ENCODE measurements at regions not wholly inside any gene's neighbourhood (a gene's known extent, or its start where the extent isn't known, plus 50 kb on each side); places are given as distances from the start of the nearest gene placed in this dataset.

DNA sequence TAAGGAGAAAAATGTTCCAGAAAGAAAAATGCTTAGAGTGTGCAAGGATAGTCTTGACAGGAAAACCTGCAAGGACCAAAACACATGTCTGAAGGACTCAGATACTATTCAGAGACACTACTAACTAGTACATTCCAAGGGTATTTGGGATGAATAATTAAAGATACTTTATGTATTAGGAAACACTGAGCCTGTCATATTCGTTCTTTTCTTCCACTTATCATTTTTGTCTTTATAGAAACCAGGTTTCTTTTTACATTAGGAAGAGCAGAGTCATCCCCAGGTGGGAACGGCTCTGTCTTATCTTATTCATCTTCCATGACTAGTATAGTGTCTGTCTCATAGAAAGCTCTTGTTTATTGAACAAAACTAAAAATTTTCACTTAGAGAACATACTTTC, 296.2 kb upstream of the ESRRG start:
- H3K9me3 ChIP-seq (ENCODE audit: control insufficient read depth in 5 of 5, low read length in 5 of 5) = no peaks in the 10 kb centered on the region
- H3K4me3 ChIP-seq (ENCODE audit: low read depth in 1 of 5, low read length in 5 of 5) = no peak overlapping the region
- no peak overlapping the region for H3K27ac ChIP-seq (ENCODE audit: low read depth, low read length)
- H3K9ac ChIP-seq (ENCODE audit: low read length in 5 of 5) = no peak overlapping the region
- no peaks in the 10 kb centered on the region for H3K27me3 ChIP-seq (ENCODE audit: control insufficient read depth in 5 of 5, insufficient read depth in 4 of 5, low read length in 5 of 5)
- H3K36me3 ChIP-seq (ENCODE audit: control insufficient read depth in 5 of 5, insufficient read depth in 5 of 5, low read length in 5 of 5) = no peaks in the 10 kb centered on the region
- H3K4me1 ChIP-seq (ENCODE audit: control insufficient read depth in 5 of 5, insufficient read depth in 5 of 5, low read length in 5 of 5) = peaks cover 0 to 10% (median 4%) of the 10 kb centered on the region in 5 donors

DNA sequence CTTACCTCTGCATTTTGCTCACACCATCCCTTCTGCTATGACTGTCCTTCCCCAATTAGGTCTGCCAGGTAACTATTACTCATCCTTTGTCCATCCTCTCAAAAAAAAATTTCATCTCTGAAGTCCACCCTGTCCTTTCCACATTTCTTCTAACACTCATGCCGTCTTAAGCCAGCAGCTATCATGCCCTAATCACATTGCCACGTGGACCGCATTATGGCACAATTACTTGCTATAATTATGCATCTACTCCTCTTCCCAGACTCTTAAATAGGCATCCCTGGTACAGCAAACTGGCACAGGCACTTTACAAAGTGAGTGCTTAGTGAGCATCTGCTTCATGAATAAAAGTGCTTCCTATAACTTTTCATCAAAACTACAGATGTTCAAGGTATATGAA, 295.4 kb upstream of the ESRRG start:
- Histone ChIP-seq H3K27ac (ENCODE audit: low read depth, low read length) (no peak overlapping the region), H3K4me1 (ENCODE audit: control insufficient read depth in 5 of 5, insufficient read depth in 5 of 5, low read length in 5 of 5) (peaks cover 0 to 10% (median 4%) of the 10 kb centered on the region in 5 donors), H3K27me3 (ENCODE audit: control insufficient read depth in 5 of 5, insufficient read depth in 4 of 5, low read length in 5 of 5) (no peaks in the 10 kb centered on the region), H3K9me3 (ENCODE audit: control insufficient read depth in 5 of 5, low read length in 5 of 5) (no peaks in the 10 kb centered on the region), H3K4me3 (ENCODE audit: low read depth in 1 of 5, low read length in 5 of 5) (no peak overlapping the region), H3K36me3 (ENCODE audit: control insufficient read depth in 5 of 5, insufficient read depth in 5 of 5, low read length in 5 of 5) (no peaks in the 10 kb centered on the region), H3K9ac (ENCODE audit: low read length in 5 of 5) (no peak overlapping the region)

DNA sequence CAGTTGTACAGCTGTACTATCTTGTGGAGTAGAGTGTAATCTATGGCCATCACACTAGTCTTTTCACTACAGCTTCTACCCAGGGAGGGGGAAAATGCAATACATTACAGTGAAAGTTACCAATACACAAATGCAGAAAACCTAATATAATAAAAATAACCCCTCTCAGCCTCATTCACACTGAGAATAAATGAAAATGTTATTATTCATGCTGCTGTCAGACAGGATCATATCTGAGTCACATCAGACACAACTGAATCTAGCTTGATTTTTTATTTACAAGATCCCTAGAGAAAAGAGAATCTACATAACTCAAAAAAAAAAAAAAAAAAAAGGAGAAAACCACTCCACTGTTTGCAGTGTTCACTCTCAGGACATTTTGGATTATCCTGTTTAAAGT, 293.9 kb upstream of the ESRRG start:
- Histone ChIP-seq H3K27me3 (ENCODE audit: control insufficient read depth in 5 of 5, insufficient read depth in 4 of 5, low read length in 5 of 5) (no peaks in the 10 kb centered on the region), H3K9ac (ENCODE audit: low read length in 5 of 5) (no peak overlapping the region), H3K27ac (ENCODE audit: low read depth, low read length) (no peak overlapping the region), H3K36me3 (ENCODE audit: control insufficient read depth in 5 of 5, insufficient read depth in 5 of 5, low read length in 5 of 5) (no peaks in the 10 kb centered on the region), H3K4me3 (ENCODE audit: low read depth in 1 of 5, low read length in 5 of 5) (no peak overlapping the region), H3K4me1 (ENCODE audit: control insufficient read depth in 5 of 5, insufficient read depth in 5 of 5, low read length in 5 of 5) (peaks cover 0 to 10% (median 4%) of the 10 kb centered on the region in 5 donors), H3K9me3 (ENCODE audit: control insufficient read depth in 5 of 5, low read length in 5 of 5) (no peaks in the 10 kb centered on the region)

DNA sequence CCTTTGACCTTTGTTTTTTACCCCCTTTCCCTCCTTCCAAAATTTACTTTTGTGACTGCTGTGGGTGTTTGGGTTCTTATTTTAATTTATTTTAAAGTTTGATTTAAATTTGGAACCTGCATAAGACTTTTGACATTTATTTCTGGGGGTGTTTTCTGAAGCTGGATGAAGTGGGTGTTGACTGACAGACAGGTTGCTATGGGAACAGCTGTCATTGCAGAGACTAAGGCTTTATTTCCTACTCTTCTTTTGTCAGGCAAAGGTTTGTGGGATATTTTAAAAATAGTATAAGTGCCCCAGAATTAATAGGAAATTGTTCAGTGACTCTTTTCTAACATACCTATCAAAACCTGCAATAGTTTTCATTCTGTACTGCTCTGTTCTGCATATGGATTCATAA, 290.8 kb upstream of the ESRRG start:
- no peak overlapping the region for H3K4me3 ChIP-seq (ENCODE audit: low read depth in 1 of 5, low read length in 5 of 5)
- no peaks in the 10 kb centered on the region for H3K36me3 ChIP-seq (ENCODE audit: control insufficient read depth in 5 of 5, insufficient read depth in 5 of 5, low read length in 5 of 5)
- H3K9me3 ChIP-seq (ENCODE audit: control insufficient read depth in 5 of 5, low read length in 5 of 5) = no peaks in the 10 kb centered on the region
- peaks cover 0 to 2% (median 0%) of the 10 kb centered on the region in 5 donors for H3K4me1 ChIP-seq (ENCODE audit: control insufficient read depth in 5 of 5, insufficient read depth in 5 of 5, low read length in 5 of 5)
- no peaks in the 10 kb centered on the region for H3K27me3 ChIP-seq (ENCODE audit: control insufficient read depth in 5 of 5, insufficient read depth in 4 of 5, low read length in 5 of 5)
- H3K9ac ChIP-seq (ENCODE audit: low read length in 5 of 5) = no peak overlapping the region
- H3K27ac ChIP-seq (ENCODE audit: low read depth, low read length) = no peak overlapping the region

DNA sequence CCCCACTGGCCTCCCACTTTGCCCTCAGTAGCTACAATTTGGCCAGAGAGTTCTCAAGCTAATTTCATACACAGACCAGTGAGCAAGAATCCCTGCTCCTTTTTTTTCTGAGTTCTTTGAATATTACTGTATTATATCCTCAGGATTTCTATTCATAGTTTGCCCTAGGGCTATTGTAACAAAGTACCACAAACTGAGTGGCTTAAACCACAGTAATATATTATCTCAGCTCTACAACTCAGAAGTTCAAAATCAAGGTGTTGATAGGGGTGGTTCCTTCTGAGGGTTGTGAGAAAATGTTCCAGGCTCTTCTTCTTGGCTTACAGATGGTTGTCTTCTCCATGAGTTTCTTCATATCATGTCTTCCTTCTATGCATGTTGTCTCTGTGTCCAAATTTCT, 289.4 kb upstream of the ESRRG start:
- Histone ChIP-seq H3K9me3 (ENCODE audit: control insufficient read depth in 5 of 5, low read length in 5 of 5) (no peaks in the 10 kb centered on the region), H3K4me1 (ENCODE audit: control insufficient read depth in 5 of 5, insufficient read depth in 5 of 5, low read length in 5 of 5) (no peaks in the 10 kb centered on the region), H3K27me3 (ENCODE audit: control insufficient read depth in 5 of 5, insufficient read depth in 4 of 5, low read length in 5 of 5) (no peaks in the 10 kb centered on the region), H3K4me3 (ENCODE audit: low read depth in 1 of 5, low read length in 5 of 5) (no peak overlapping the region), H3K9ac (ENCODE audit: low read length in 5 of 5) (no peak overlapping the region), H3K36me3 (ENCODE audit: control insufficient read depth in 5 of 5, insufficient read depth in 5 of 5, low read length in 5 of 5) (no peaks in the 10 kb centered on the region), H3K27ac (ENCODE audit: low read depth, low read length) (no peak overlapping the region)

DNA sequence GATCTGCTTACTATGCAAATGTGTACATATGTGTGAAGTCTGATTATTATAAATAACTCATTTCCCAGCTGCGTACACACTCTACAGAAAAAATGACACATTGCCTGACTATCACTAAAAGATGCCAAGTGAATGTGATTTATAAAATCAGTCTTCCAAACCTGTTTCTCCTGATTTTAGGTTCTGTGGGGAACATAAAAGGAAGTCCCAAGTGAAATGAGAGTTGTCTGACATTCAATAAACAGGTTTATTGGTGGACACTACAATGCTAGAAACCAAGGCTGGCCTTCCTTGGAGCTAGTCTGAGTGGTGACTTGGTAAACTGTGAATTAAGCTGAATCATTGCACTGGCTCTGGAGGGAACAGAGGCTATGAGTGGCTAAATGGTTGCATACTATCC, 287.9 kb upstream of the ESRRG start:
- H3K9me3 ChIP-seq (ENCODE audit: control insufficient read depth in 5 of 5, low read length in 5 of 5) = no peaks in the 10 kb centered on the region
- no peaks in the 10 kb centered on the region for H3K27me3 ChIP-seq (ENCODE audit: control insufficient read depth in 5 of 5, insufficient read depth in 4 of 5, low read length in 5 of 5)
- no peaks in the 10 kb centered on the region for H3K36me3 ChIP-seq (ENCODE audit: control insufficient read depth in 5 of 5, insufficient read depth in 5 of 5, low read length in 5 of 5)
- no peak overlapping the region for H3K9ac ChIP-seq (ENCODE audit: low read length in 5 of 5)
- H3K27ac ChIP-seq (ENCODE audit: low read depth, low read length) = no peak overlapping the region
- no peak overlapping the region for H3K4me3 ChIP-seq (ENCODE audit: low read depth in 1 of 5, low read length in 5 of 5)
- H3K4me1 ChIP-seq (ENCODE audit: control insufficient read depth in 5 of 5, insufficient read depth in 5 of 5, low read length in 5 of 5) = no peaks in the 10 kb centered on the region

DNA sequence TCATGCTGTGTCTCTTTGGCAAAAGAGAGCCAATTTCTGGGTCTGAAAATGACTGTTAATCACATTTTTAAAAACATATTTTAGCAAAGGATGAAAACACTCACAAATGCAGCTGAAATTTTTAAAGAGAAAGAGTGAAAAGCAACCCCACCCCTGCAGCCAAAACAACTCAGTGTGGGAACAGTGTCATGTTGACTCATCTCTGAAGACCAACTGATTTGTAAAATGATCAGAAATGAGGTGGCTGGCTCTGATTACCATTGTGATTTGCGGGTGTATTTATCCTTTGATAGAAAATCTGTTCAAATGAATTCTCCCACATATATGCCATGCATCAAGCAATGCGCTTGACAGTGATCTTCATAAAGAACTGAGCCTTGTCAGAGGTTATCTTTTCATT, 287.0 kb upstream of the ESRRG start:
- Histone ChIP-seq H3K36me3 (ENCODE audit: control insufficient read depth in 5 of 5, insufficient read depth in 5 of 5, low read length in 5 of 5) (no peaks in the 10 kb centered on the region), H3K9me3 (ENCODE audit: control insufficient read depth in 5 of 5, low read length in 5 of 5) (no peaks in the 10 kb centered on the region), H3K27me3 (ENCODE audit: control insufficient read depth in 5 of 5, insufficient read depth in 4 of 5, low read length in 5 of 5) (no peaks in the 10 kb centered on the region), H3K27ac (ENCODE audit: low read depth, low read length) (no peak overlapping the region), H3K4me3 (ENCODE audit: low read depth in 1 of 5, low read length in 5 of 5) (no peak overlapping the region), H3K9ac (ENCODE audit: low read length in 5 of 5) (no peak overlapping the region), H3K4me1 (ENCODE audit: control insufficient read depth in 5 of 5, insufficient read depth in 5 of 5, low read length in 5 of 5) (no peaks in the 10 kb centered on the region)

DNA sequence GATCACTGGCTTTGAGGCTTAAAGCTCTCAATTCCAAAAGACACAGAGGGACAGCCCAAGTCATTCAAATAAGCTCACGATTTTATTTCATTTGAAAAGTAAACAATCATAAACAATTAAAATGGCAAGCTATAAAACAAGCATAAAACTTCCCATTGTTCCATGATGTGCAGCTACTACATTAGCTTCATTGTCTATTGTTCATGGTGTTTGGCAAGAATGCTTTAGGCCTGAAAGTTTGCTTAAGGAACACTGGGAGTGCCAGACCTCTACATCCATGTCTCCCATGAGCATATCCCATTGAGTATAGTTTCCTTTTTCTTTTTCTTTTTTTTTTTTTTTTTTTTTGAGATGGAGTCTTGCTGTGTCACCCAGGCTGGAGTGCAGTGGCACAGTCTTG, 286.1 kb upstream of the ESRRG start:
- no peaks in the 10 kb centered on the region for H3K27me3 ChIP-seq (ENCODE audit: control insufficient read depth in 5 of 5, insufficient read depth in 4 of 5, low read length in 5 of 5)
- no peak overlapping the region for H3K9ac ChIP-seq (ENCODE audit: low read length in 5 of 5)
- no peak overlapping the region for H3K4me3 ChIP-seq (ENCODE audit: low read depth in 1 of 5, low read length in 5 of 5)
- H3K9me3 ChIP-seq (ENCODE audit: control insufficient read depth in 5 of 5, low read length in 5 of 5) = no peaks in the 10 kb centered on the region
- H3K4me1 ChIP-seq (ENCODE audit: control insufficient read depth in 5 of 5, insufficient read depth in 5 of 5, low read length in 5 of 5) = no peaks in the 10 kb centered on the region
- H3K36me3 ChIP-seq (ENCODE audit: control insufficient read depth in 5 of 5, insufficient read depth in 5 of 5, low read length in 5 of 5) = no peaks in the 10 kb centered on the region
- no peak overlapping the region for H3K27ac ChIP-seq (ENCODE audit: low read depth, low read length)

DNA sequence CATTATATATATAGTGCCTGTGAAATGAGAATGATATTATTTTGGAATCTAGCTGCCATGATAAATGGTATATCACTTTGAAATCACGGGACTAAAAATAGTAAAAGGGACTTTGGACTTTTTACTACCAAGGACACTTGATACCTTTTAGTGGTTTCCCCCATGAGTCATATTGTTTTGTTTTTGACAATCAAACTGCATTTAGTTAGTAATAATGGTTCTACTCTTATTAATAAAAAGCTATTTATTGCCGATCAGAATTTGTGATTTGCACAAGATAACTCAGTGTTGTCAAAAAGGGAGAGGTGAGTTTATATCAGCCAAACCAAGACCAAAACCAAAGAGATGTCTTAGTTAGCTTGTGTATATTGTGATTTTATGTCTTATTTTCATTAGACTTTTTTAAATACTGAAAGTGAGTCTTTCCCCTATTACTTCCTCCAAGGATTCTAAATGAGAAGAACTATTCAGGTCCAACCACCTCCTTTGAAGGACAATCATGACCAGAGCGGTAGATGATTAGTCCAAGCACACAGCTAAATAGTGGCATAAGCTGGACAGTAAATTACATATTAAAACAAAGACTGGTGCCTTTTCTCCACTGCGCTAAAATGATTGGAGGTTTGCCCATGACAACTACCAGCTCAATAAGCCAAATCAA, 281.7 kb upstream of the ESRRG start:
- Histone ChIP-seq H3K27me3 (ENCODE audit: control insufficient read depth in 5 of 5, insufficient read depth in 4 of 5, low read length in 5 of 5) (no peaks in the 10 kb centered on the region), H3K36me3 (ENCODE audit: control insufficient read depth in 5 of 5, insufficient read depth in 5 of 5, low read length in 5 of 5) (no peaks in the 10 kb centered on the region), H3K9me3 (ENCODE audit: control insufficient read depth in 5 of 5, low read length in 5 of 5) (no peaks in the 10 kb centered on the region), H3K9ac (ENCODE audit: low read length in 5 of 5) (no peak overlapping the region), H3K4me3 (ENCODE audit: low read depth in 1 of 5, low read length in 5 of 5) (no peak overlapping the region), H3K27ac (ENCODE audit: low read depth, low read length) (no peak overlapping the region), H3K4me1 (ENCODE audit: control insufficient read depth in 5 of 5, insufficient read depth in 5 of 5, low read length in 5 of 5) (no peaks in the 10 kb centered on the region)

DNA sequence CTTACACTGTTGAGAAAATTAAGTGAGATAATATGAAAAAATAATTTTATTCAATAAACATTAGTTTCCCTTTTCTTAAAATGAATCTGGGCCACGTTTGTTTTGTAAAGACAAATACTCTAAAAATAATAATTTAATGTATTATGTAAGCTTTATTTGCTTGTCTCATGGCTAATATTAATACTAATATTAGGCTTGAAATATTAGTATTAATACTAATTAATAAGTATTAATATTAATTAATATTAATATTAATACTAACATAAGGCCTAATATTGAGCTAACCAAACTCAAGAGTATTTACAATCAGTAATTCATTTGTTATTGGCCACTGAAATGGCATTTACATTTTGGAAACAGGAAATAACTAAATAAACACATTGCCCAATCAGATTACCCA, 280.1 kb upstream of the ESRRG start:
- Histone ChIP-seq H3K36me3 (ENCODE audit: control insufficient read depth in 5 of 5, insufficient read depth in 5 of 5, low read length in 5 of 5) (no peaks in the 10 kb centered on the region), H3K27me3 (ENCODE audit: control insufficient read depth in 5 of 5, insufficient read depth in 4 of 5, low read length in 5 of 5) (no peaks in the 10 kb centered on the region), H3K27ac (ENCODE audit: low read depth, low read length) (no peak overlapping the region), H3K9me3 (ENCODE audit: control insufficient read depth in 5 of 5, low read length in 5 of 5) (no peaks in the 10 kb centered on the region), H3K4me3 (ENCODE audit: low read depth in 1 of 5, low read length in 5 of 5) (no peak overlapping the region), H3K9ac (ENCODE audit: low read length in 5 of 5) (no peak overlapping the region), H3K4me1 (ENCODE audit: control insufficient read depth in 5 of 5, insufficient read depth in 5 of 5, low read length in 5 of 5) (no peaks in the 10 kb centered on the region)

DNA sequence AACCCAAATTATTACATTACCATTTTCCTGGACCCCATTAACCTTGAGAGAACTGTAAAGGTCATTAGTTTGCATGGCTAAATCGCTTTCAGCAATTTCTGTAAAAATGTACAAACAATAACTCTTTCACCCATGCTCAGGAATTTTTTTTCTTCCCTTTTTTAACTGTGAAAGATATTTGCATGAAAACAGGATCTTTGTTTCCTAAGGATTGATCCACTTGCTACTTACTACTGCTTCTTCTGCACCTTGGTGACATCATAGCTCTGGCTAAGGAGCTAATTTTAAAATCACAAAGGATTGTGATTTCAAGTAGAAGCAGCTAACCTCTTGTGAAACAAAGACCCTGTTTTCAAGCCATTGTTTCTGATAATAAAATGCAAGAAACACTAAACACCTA, 274.6 kb upstream of the ESRRG start:
- Histone ChIP-seq H3K27ac (ENCODE audit: low read depth, low read length) (no peak overlapping the region), H3K4me3 (ENCODE audit: low read depth in 1 of 5, low read length in 5 of 5) (no peak overlapping the region), H3K9me3 (ENCODE audit: control insufficient read depth in 5 of 5, low read length in 5 of 5) (no peaks in the 10 kb centered on the region), H3K27me3 (ENCODE audit: control insufficient read depth in 5 of 5, insufficient read depth in 4 of 5, low read length in 5 of 5) (no peaks in the 10 kb centered on the region), H3K4me1 (ENCODE audit: control insufficient read depth in 5 of 5, insufficient read depth in 5 of 5, low read length in 5 of 5) (no peaks in the 10 kb centered on the region), H3K36me3 (ENCODE audit: control insufficient read depth in 5 of 5, insufficient read depth in 5 of 5, low read length in 5 of 5) (no peaks in the 10 kb centered on the region), H3K9ac (ENCODE audit: low read length in 5 of 5) (no peak overlapping the region)
